Cardiac muscle cell (in vitro differentiated cells and primary cell): ENCODE measurements at regions not wholly inside any gene's neighbourhood (a gene's known extent, or its start where the extent isn't known, plus 50 kb on each side); places are given as distances from the start of the nearest gene placed in this dataset.

Experiments used
- DNase-seq, 2 donors: peaks; one replicate each; pipeline versions ENCODE4 v3.0.0 to v3.0.0-alpha.2; 2010 to 2017; ENCODE audit warnings: low read depth in 1 of 2, low spot score in 1 of 2
- H3K27ac ChIP-seq: fragments of 200-600 bp; sonication (generic); 2 replicates; pipeline ENCODE4 v1.5.1; 2016
- H3K27me3 ChIP-seq: fragments of 200-600 bp; sonication (generic); 2 replicates; pipeline ENCODE4 v1.6.0; 2016; ENCODE audit warnings: control low read depth
- H3K36me3 ChIP-seq: fragments of 200-600 bp; sonication (generic); 2 replicates; pipeline ENCODE4 v1.5.1; 2016; ENCODE audit warnings: control low read depth
- H3K4me1 ChIP-seq: fragments of 200-600 bp; sonication (generic); 2 replicates; pipeline ENCODE4 v1.8.1; 2017; ENCODE audit warnings: low read depth, mild to moderate bottlenecking, mixed run types
- H3K4me3 ChIP-seq: fragments of 200-600 bp; sonication (generic); 2 replicates; pipeline ENCODE4 v1.5.1; 2016; ENCODE audit warnings: mild to moderate bottlenecking
- H3K9me3 ChIP-seq: fragments of 200-600 bp; sonication (generic); 2 replicates; pipeline ENCODE4 v1.5.1; 2017; ENCODE audit warnings: low read depth, mild to moderate bottlenecking, control low read depth
- TF ChIP-seq, protein P1 (sequence below): IDR thresholded peaks from 2 replicates; pipeline ENCODE4 v1.5.1; 2012; ENCODE audit warnings: low read depth, mild to moderate bottlenecking, low read length

DNA sequence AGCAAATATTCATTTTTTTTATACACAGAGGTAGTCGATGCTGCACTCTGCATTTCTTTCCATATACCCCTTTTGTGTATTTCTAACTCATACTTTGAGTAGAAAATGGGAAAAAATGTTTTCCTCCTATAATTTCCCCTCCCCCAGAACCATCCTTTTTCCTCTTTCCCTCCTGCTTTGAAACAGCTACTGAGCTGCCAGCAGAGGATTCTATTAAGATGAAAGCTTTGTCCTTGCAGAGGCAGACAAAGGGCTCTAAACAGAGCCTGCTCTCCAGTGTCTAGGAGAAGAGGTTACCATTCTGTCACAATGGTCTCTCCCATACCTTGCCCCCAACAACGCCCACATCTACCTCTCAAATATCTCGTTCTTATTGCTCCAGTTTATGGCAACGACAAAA lies 74.6 kb upstream of the OSBPL8 start:
- no peak overlapping the region for H3K27ac ChIP-seq
- no peak overlapping the region for H3K4me3 ChIP-seq
- no peak for DNase-seq
- H3K9me3 ChIP-seq, result no peaks in the 10 kb centered on the region
- H3K36me3 ChIP-seq, result no peaks in the 10 kb centered on the region
- peaks cover 6% of the 10 kb centered on the region for H3K4me1 ChIP-seq
- H3K27me3 ChIP-seq, result no peaks in the 10 kb centered on the region
- TF ChIP-seq, protein P1, sequence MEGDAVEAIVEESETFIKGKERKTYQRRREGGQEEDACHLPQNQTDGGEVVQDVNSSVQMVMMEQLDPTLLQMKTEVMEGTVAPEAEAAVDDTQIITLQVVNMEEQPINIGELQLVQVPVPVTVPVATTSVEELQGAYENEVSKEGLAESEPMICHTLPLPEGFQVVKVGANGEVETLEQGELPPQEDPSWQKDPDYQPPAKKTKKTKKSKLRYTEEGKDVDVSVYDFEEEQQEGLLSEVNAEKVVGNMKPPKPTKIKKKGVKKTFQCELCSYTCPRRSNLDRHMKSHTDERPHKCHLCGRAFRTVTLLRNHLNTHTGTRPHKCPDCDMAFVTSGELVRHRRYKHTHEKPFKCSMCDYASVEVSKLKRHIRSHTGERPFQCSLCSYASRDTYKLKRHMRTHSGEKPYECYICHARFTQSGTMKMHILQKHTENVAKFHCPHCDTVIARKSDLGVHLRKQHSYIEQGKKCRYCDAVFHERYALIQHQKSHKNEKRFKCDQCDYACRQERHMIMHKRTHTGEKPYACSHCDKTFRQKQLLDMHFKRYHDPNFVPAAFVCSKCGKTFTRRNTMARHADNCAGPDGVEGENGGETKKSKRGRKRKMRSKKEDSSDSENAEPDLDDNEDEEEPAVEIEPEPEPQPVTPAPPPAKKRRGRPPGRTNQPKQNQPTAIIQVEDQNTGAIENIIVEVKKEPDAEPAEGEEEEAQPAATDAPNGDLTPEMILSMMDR, result no peak

DNA sequence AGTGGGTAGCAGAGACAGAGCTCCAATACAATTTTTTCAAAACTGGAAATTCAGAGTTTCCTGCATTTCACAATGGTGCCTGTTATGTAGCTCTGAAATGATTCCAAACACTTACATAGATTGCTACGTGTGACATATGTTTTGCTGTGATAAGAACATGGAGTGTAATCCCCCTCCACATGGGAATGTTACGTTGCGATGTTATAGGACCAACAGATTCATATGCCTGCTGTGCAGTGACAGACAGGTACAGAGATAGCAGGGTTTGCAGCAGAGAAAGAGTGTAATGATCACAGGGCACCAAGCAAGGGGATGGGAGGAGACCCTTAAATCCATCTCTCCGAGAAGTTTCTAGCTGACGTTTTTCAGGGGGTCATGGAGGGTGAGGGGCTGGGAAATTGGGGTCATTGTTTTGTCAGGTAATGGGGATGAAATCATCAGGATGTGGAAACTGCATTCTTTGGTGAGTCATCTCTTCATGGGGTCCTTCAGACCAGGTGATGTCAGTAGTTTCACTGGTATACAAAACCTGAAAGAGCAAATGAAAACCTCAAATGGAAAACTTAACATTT lies 76.6 kb upstream of the OSBPL8 start:
- Histone ChIP-seq H3K27me3 (no peaks in the 10 kb centered on the region), H3K4me3 (no peak overlapping the region), H3K4me1 (peaks cover 6% of the 10 kb centered on the region), H3K36me3 (no peaks in the 10 kb centered on the region), H3K27ac (no peak overlapping the region), H3K9me3 (no peaks in the 10 kb centered on the region)
- DNase-seq, result peak in 1 of 2 donors; percentile 49
- TF ChIP-seq, protein P1, result no peak

DNA sequence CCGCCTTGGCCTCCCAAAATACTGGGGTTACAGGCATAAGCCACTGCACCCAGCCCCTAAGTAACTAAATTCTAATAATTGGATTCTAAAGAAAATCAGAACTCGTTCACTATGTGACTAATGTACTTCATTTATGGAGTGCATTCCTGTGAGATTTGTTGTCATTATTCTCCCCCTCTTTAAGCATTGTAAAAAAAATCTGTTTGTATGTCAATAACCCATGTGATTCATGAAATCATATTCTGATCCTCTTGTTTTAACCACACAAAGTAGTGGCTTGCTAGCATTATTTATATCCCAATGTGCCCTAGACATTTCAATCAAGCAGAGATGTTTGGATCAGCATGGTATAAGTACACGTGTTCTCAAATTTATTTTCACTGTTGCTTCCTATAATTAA lies 78.2 kb upstream of the OSBPL8 start:
- Histone ChIP-seq H3K36me3 (no peaks in the 10 kb centered on the region), H3K27me3 (no peaks in the 10 kb centered on the region), H3K27ac (no peak overlapping the region), H3K4me3 (no peak overlapping the region), H3K9me3 (no peaks in the 10 kb centered on the region), H3K4me1 (peaks cover 6% of the 10 kb centered on the region)
- DNase-seq, result no peak
- TF ChIP-seq, protein P1, result no peak

DNA sequence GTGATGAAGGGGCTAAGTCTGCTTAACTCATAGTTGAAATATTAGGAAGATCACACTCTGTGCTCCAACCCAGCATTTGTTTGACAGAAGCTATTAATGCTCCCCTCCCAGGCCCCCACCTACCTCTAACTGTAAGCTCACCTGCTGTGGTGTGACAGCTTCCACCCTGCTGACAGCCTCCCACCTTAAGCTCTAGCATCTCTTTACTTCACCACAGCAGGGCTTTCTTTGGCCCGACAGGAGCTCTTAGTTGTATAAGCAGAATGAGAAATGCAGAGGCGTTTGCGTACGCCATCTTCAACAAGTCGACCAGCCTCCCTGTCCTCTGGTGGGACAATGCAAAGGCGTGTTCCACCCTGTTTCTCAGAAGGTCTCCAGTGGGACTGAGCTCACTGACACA lies 80.1 kb upstream of the OSBPL8 start:
- Histone ChIP-seq H3K4me3 (no peak overlapping the region), H3K9me3 (no peaks in the 10 kb centered on the region), H3K4me1 (no peaks in the 10 kb centered on the region), H3K27ac (no peak overlapping the region), H3K36me3 (no peaks in the 10 kb centered on the region), H3K27me3 (no peaks in the 10 kb centered on the region)
- TF ChIP-seq, protein P1, result no peak
- DNase-seq, result no peak

DNA sequence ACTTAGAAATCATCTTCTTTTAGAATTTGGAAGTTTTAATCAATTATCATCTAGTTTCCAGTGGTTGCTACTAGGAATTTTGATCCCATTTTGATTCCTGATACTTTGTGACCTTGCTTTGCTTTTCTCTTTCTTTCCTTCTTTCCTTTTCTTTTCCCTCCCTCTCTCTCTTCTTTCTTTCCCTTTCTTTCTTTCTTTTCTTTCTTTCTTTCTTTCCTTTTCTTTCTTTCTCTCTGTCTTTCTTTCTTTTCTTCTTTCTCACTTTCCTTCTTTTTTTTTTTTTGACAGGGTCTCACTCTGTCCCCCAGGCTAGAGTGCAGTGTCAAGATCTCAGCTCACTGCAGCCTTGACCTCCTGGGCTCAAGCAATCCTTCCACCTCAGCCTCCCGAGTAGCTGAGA lies 81.5 kb upstream of the OSBPL8 start:
- TF ChIP-seq, protein P1, result no peak
- Histone ChIP-seq H3K9me3 (no peaks in the 10 kb centered on the region), H3K27me3 (no peaks in the 10 kb centered on the region), H3K4me1 (no peaks in the 10 kb centered on the region), H3K36me3 (no peaks in the 10 kb centered on the region), H3K4me3 (no peak overlapping the region), H3K27ac (no peak overlapping the region)
- DNase-seq, result no peak

DNA sequence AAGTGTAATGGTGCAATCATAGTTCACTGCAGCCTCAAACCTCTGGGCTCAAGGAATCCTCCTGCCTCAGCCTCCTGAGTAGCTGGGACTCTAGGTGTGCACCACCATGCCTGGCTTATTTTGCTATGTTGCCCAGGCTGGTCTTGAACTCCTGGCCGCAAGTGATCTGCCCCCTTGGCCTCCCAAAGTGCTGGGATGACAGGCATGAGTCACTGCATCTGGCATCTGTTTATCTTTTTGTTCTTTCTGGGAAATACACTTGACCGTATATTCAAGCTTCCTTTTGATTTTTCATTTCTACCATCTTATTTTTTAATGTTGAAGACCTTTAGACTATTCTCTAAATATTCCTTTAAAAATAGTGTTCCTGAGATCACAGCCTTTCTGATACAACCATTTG lies 82.4 kb upstream of the OSBPL8 start:
- H3K27ac ChIP-seq, result no peak overlapping the region
- H3K36me3 ChIP-seq, result no peaks in the 10 kb centered on the region
- no peak overlapping the region for H3K4me3 ChIP-seq
- DNase-seq, result no peak
- no peaks in the 10 kb centered on the region for H3K4me1 ChIP-seq
- no peaks in the 10 kb centered on the region for H3K9me3 ChIP-seq
- H3K27me3 ChIP-seq, result no peaks in the 10 kb centered on the region
- TF ChIP-seq, protein P1, result no peak
